BLaER1 treated with 17β-estradiol and CSF1 and Interleukin-3, amounts not matched to agents 10 nM and 100 nM (cell line): ENCODE measurements at regions not wholly inside any gene's neighbourhood (a gene's known extent, or its start where the extent isn't known, plus 50 kb on each side); places are given as distances from the start of the nearest gene placed in this dataset.
A peak's percentile ranks its signal among the peaks of the same experiment; 100 is the strongest.

Experiments used
- H3K27ac ChIP-seq, 11 experiments: shearing (Covaris generic); formaldehyde crosslinking; 2 replicates each; pipeline ENCODE4 v1.8.1; 2022
- H3K27me3 ChIP-seq, 11 experiments: shearing (Covaris generic); formaldehyde crosslinking; 2 replicates each; pipeline ENCODE4 v1.8.1; 2022
- H3K36me3 ChIP-seq, 11 experiments: shearing (Covaris generic); formaldehyde crosslinking; 2 replicates each; pipeline ENCODE4 v1.8.1; 2022
- H3K4me1 ChIP-seq, 10 experiments: shearing (Covaris generic); formaldehyde crosslinking; 2 replicates each; pipeline ENCODE4 v1.8.1; 2022
- H3K4me2 ChIP-seq, 11 experiments: shearing (Covaris generic); formaldehyde crosslinking; 2 replicates each; pipeline ENCODE4 v1.8.1; 2022
- H3K4me3 ChIP-seq, 10 experiments: shearing (Covaris generic); formaldehyde crosslinking; 2 replicates each; pipeline ENCODE4 v1.8.1; 2022
- H3K9ac ChIP-seq, 11 experiments: shearing (Covaris generic); formaldehyde crosslinking; 2 replicates each; pipeline ENCODE4 v1.8.1; 2022
- H3K9me3 ChIP-seq, 11 experiments: shearing (Covaris generic); formaldehyde crosslinking; replicated peaks in 1 of 11; 2 replicates each; pipeline ENCODE4 v1.8.1; 2022
- H4K20me1 ChIP-seq, 11 experiments: shearing (Covaris generic); formaldehyde crosslinking; 2 replicates each; pipeline ENCODE4 v1.8.1; 2022
- Cebpa-rat ChIP-seq, 11 experiments: shearing (Covaris generic); IDR thresholded peaks; 2 replicates each; pipeline ENCODE4 v1.8.1; 2022

GRCh38 chr9:13707612-13708576, 428.4 kb upstream of the MPDZ start:
- peaks cover 0 to 5% (median 0%) of the 10 kb centered on the region in 11 experiments; a peak in 1 of 22 replicates for H3K9me3 ChIP-seq
- peak overlapping the region in 5 of 11 experiments; percentile 18 to 61 (median 42); a peak in 8 of 22 replicates for H3K4me2 ChIP-seq
- no peaks in the 10 kb centered on the region for H4K20me1 ChIP-seq
- no peak overlapping the region for H3K4me3 ChIP-seq
- H3K4me1 ChIP-seq: peaks cover 0 to 29% (median 3%) of the 10 kb centered on the region in 10 experiments; a peak in 9 of 20 replicates
- no peaks in the 10 kb centered on the region for H3K36me3 ChIP-seq
- no peak overlapping the region for H3K9ac ChIP-seq
- TF ChIP-seq Cebpa-rat (IDR thresholded peaks at IDR 0.05): no peak
- H3K27ac ChIP-seq: 0 out of 22 replicates have a peak overlapping the region, but pooled peaks of 1 of the 11 experiments have one; percentile 20
- no peaks in the 10 kb centered on the region for H3K27me3 ChIP-seq

GRCh38 chr9:13705918-13706317, 426.4 kb upstream of the MPDZ start:
- Histone ChIP-seq H3K4me3 (no peak overlapping the region), H3K9me3 (peaks cover 0 to 5% (median 0%) of the 10 kb centered on the region in 11 experiments; a peak in 1 of 22 replicates), H3K27me3 (no peaks in the 10 kb centered on the region), H3K4me2 (peak overlapping the region in 4 of 11 experiments; percentile 17 to 61 (median 50); a peak in 7 of 22 replicates), H4K20me1 (no peaks in the 10 kb centered on the region), H3K27ac (no peak overlapping the region), H3K36me3 (no peaks in the 10 kb centered on the region), H3K4me1 (peaks cover 0 to 29% (median 3%) of the 10 kb centered on the region in 10 experiments; a peak in 9 of 20 replicates), H3K9ac (no peak overlapping the region)
- no peak for TF ChIP-seq Cebpa-rat (IDR thresholded peaks at IDR 0.05)

GRCh38 chr9:13705373-13705772, 425.9 kb upstream of the MPDZ start:
- Histone ChIP-seq H3K4me1 (peaks cover 0 to 29% (median 3%) of the 10 kb centered on the region in 10 experiments; a peak in 9 of 20 replicates), H4K20me1 (no peaks in the 10 kb centered on the region), H3K4me2 (no peak overlapping the region), H3K27me3 (no peaks in the 10 kb centered on the region), H3K9ac (no peak overlapping the region), H3K27ac (no peak overlapping the region), H3K36me3 (no peaks in the 10 kb centered on the region), H3K9me3 (peaks cover 0 to 5% (median 0%) of the 10 kb centered on the region in 11 experiments; a peak in 1 of 22 replicates), H3K4me3 (no peak overlapping the region)
- no peak for TF ChIP-seq Cebpa-rat (IDR thresholded peaks at IDR 0.05)

GRCh38 chr9:13690595-13690994, 411.1 kb upstream of the MPDZ start:
- no peak for TF ChIP-seq Cebpa-rat (IDR thresholded peaks at IDR 0.05)

GRCh38 chr9:13689925-13690324, 410.4 kb upstream of the MPDZ start:
- H3K4me2 ChIP-seq: no peak overlapping the region
- H3K4me1 ChIP-seq: peaks cover 2 to 13% (median 7%) of the 10 kb centered on the region in 10 experiments; a peak in 19 of 20 replicates
- H3K4me3 ChIP-seq: no peak overlapping the region
- peaks cover 13 to 24% (median 18%) of the 10 kb centered on the region in 11 experiments for H3K9me3 ChIP-seq
- no peaks in the 10 kb centered on the region for H4K20me1 ChIP-seq
- no peak for TF ChIP-seq Cebpa-rat (IDR thresholded peaks at IDR 0.05)
- H3K27me3 ChIP-seq: no peaks in the 10 kb centered on the region
- 0 out of 22 replicates have a peak, but pooled peaks cover 0 to 7% (median 0%) of the 10 kb centered on the region in 11 experiments for H3K36me3 ChIP-seq
- H3K27ac ChIP-seq: no peak overlapping the region
- H3K9ac ChIP-seq: no peak overlapping the region

More at GRCh38 chr9:13690595-13690994, 411.1 kb upstream of the MPDZ start:
- Histone ChIP-seq H3K4me2 (no peak overlapping the region), H4K20me1 (no peaks in the 10 kb centered on the region), H3K4me1 (peaks cover 0 to 13% (median 6%) of the 10 kb centered on the region in 10 experiments; a peak in 13 of 20 replicates), H3K9ac (no peak overlapping the region), H3K27me3 (no peaks in the 10 kb centered on the region), H3K9me3 (peaks cover 9 to 18% (median 14%) of the 10 kb centered on the region in 11 experiments), H3K27ac (no peak overlapping the region), H3K4me3 (no peak overlapping the region), H3K36me3 (0 out of 22 replicates have a peak, but pooled peaks cover 0 to 5% (median 0%) of the 10 kb centered on the region in 11 experiments)

- H3K27ac ChIP-seq: no peak overlapping the region
- H3K9ac ChIP-seq: no peak overlapping the region
- TF ChIP-seq Cebpa-rat (IDR thresholded peaks at IDR 0.05): no peak
- peak overlapping the region in 3 of 11 experiments; percentile 40 to 45 (median 40); a peak in 4 of 22 replicates for H3K4me2 ChIP-seq
- peaks cover 7 to 19% (median 15%) of the 10 kb centered on the region in 10 experiments; a peak in 19 of 20 replicates for H3K4me1 ChIP-seq
- H3K36me3 ChIP-seq: 0 out of 22 replicates have a peak, but pooled peaks cover 0 to 7% (median 0%) of the 10 kb centered on the region in 11 experiments
- H3K9me3 ChIP-seq: peaks cover 13 to 24% (median 18%) of the 10 kb centered on the region in 11 experiments
- no peaks in the 10 kb centered on the region for H4K20me1 ChIP-seq
- no peaks in the 10 kb centered on the region for H3K27me3 ChIP-seq
- H3K4me3 ChIP-seq: no peak overlapping the region
Measured at GRCh38 chr9:13688990-13689600, 409.6 kb upstream of the MPDZ start.

- peak overlapping the region in 5 of 11 experiments; percentile 4 to 45 (median 40); a peak in 9 of 22 replicates for H3K4me2 ChIP-seq
- H3K36me3 ChIP-seq: 0 out of 22 replicates have a peak, but pooled peaks cover 0 to 7% (median 0%) of the 10 kb centered on the region in 11 experiments
- no peak for TF ChIP-seq Cebpa-rat (IDR thresholded peaks at IDR 0.05)
- H3K4me1 ChIP-seq: peaks cover 7 to 19% (median 15%) of the 10 kb centered on the region in 10 experiments; a peak in 19 of 20 replicates
- H3K9me3 ChIP-seq: peaks cover 13 to 24% (median 18%) of the 10 kb centered on the region in 11 experiments
- no peaks in the 10 kb centered on the region for H4K20me1 ChIP-seq
- H3K27ac ChIP-seq: no peak overlapping the region
- H3K27me3 ChIP-seq: no peaks in the 10 kb centered on the region
- H3K9ac ChIP-seq: no peak overlapping the region
- no peak overlapping the region for H3K4me3 ChIP-seq
Measured at GRCh38 chr9:13688223-13688989, 408.9 kb upstream of the MPDZ start.

- Histone ChIP-seq H3K27me3 (no peaks in the 10 kb centered on the region), H3K36me3 (0 out of 22 replicates have a peak, but pooled peaks cover 0 to 7% (median 0%) of the 10 kb centered on the region in 11 experiments), H4K20me1 (no peaks in the 10 kb centered on the region), H3K4me1 (peaks cover 7 to 19% (median 15%) of the 10 kb centered on the region in 10 experiments; a peak in 19 of 20 replicates), H3K9ac (no peak overlapping the region), H3K27ac (no peak overlapping the region), H3K9me3 (peaks cover 14 to 25% (median 18%) of the 10 kb centered on the region in 11 experiments), H3K4me3 (no peak overlapping the region), H3K4me2 (peak overlapping the region; percentile 4 to 53 (median 23); a peak in 16 of 22 replicates)
- no peak for TF ChIP-seq Cebpa-rat (IDR thresholded peaks at IDR 0.05)
Measured at GRCh38 chr9:13684656-13685055, 405.2 kb upstream of the MPDZ start.
